HG02798 (cell line): ENCODE measurements at regions not wholly inside any gene's neighbourhood (a gene's known extent, or its start where the extent isn't known, plus 50 kb on each side); places are given as distances from the start of the nearest gene placed in this dataset.

Experiments used
- ATAC-seq: cut with Tn5 transposase; IDR thresholded peaks from one replicate; pipeline ENCODE4 v1.9.1; 2021; ENCODE audit warnings: mild to moderate bottlenecking; ENCODE audit not compliant: unreplicated experiment, poor library complexity

- ATAC-seq, result no peak
Measured at GRCh38 chr13:105272660-105273631, 1262.5 kb downstream of the EFNB2 start.

DNA sequence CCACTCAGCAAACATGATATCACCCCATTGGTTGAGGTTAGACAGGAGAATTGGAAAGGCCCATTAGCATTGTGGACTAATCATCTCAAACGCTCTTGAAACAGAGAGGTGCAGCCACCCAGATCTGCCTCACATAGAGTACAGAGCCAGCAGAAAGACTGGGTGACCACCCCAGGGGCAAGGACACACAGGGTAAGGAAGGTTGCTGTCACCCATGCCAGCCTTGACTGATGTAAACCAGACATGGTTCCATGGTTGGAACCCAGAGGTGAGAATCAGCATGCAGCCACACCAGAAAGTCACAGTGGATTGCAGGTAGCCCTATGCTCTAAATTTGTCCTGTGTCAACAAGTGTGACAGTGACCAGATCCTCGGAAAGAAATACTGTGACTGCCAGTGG is 1268.8 kb downstream of the EFNB2 start:
- no peak for ATAC-seq

GRCh38 chr13:105262579-105262978 is 1272.9 kb downstream of the EFNB2 start:
- ATAC-seq, result no peak

GRCh38 chr13:105259426-105259825 is 1276.0 kb downstream of the EFNB2 start:
- ATAC-seq, result no peak

GRCh38 chr13:105255472-105255871 is 1280.0 kb downstream of the EFNB2 start:
- no peak for ATAC-seq

DNA sequence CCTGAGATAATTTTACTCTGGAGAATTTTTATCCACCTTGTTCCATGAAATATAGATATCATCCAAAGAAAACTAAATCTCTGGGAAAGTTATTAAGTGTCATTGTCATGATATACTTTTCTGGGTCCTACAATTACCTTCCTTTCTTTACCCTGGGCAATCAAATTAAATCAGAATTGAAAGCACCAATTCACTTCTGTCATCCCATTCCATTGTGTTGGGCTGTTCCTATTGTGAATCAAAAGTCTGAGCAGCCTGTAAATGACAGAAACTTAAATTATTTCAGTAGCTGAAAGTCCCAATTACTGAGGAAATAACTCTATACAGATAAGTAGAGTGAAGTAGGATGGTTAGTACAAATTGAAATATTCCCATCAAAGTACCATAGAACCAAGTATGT is 1284.2 kb downstream of the EFNB2 start:
- ATAC-seq, result no peak

- ATAC-seq, result no peak
Measured at GRCh38 chr13:105247830-105248229, 1287.6 kb downstream of the EFNB2 start.

- no peak for ATAC-seq
Measured at GRCh38 chr13:105240371-105240770, 1295.1 kb downstream of the EFNB2 start.

GRCh38 chr13:105232439-105232838 is 1303.0 kb downstream of the EFNB2 start:
- ATAC-seq, result no peak

DNA sequence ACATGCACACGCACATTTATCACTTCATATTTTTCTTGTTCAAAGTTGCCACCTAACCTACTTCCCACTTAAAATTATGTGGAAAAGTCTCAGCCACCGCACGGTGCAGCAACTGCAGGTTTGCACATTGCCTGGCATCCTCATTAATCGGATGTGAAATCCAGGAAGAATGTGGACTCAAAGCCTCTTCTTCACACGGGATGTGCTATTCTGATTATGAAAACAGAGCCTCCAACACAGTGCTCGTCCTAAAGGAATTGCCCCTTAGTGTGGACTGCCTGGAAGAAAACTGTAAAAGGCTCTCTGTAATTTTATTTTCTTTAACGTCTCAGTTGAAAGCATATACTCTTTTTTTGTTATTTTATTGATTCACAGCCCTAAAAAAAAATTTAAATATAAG is 1303.5 kb downstream of the EFNB2 start:
- no peak for ATAC-seq

DNA sequence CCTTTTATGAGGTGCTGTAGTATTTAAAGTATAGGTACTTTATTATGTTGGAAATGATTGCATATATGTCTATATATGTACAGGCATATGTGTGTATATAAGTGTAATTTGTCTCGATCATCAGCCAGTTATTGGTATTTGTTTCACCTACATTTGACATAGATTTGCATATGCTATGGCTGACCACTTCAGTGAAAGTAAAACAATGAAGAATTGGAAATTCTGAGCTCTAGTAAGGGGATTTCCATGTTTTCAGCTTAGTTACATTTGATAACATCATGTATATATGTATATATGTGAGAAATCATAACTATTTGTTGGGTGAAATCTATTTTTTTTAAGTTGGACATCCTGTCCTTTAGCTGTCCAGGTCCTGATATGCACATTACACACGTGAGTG is 1303.9 kb downstream of the EFNB2 start:
- ATAC-seq, result no peak

DNA sequence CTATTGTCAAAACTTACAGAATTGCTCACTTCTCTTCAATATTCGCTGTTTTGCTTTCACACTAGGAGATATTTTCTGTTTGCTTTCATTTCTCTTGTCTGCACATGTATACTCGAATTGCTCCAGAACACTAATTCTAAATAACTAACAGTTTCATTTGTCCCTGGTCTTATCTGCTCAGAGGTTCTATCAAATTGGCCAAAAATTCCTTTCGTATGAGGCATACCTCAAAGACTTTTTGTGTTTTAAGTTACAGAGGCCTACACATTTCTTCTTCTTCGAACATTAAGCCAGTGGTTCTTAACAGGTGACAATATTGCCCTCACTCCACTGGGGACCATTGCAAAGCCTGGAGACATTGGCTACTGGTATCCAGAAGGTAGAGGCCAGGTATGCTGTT is 1314.6 kb downstream of the EFNB2 start:
- no peak for ATAC-seq

- no peak for ATAC-seq
Measured at GRCh38 chr13:105220063-105220462, 1315.4 kb downstream of the EFNB2 start.

- ATAC-seq, result no peak
Measured at GRCh38 chr13:105219651-105220050, 1315.8 kb downstream of the EFNB2 start.

DNA sequence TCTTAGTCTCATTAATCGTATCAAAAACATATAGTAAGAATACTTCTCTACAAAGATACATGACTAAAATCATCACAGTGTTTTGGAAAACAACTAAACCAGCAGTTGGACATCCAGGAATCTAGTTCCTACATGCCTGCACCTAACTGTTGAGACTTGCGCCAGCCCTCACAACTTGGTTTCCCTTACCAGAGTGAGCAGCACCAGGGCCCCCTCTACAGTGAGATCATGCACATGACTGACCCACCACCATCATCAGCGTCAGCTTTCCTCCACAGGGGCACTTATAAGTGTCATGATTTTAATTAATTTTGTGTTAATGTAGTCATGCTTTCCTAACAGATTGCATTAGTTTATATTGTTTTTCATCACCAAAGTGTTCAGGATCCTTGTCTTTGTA is 1322.0 kb downstream of the EFNB2 start:
- no peak for ATAC-seq

GRCh38 chr13:105207572-105208293 is 1327.7 kb downstream of the EFNB2 start:
- no peak for ATAC-seq

DNA sequence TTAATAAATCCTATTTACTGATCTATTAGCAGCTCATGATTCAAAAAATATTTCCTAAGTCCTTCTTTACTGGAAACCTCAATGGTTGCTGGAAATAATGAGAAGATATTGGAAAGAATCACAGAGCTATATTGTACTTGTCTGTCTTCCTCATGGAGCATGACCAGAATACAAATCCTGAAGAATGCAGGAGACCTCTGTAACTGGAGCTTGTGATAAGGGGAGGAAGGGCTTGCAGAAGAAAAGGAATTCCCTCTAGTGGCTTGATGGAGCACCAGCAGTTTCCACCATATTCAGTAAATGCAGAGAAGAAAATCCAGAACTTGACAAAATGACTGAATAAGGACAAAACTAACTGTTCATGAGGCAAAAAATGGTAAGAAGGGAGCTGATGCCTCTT is 1333.1 kb downstream of the EFNB2 start:
- peak; percentile 66 for ATAC-seq

DNA sequence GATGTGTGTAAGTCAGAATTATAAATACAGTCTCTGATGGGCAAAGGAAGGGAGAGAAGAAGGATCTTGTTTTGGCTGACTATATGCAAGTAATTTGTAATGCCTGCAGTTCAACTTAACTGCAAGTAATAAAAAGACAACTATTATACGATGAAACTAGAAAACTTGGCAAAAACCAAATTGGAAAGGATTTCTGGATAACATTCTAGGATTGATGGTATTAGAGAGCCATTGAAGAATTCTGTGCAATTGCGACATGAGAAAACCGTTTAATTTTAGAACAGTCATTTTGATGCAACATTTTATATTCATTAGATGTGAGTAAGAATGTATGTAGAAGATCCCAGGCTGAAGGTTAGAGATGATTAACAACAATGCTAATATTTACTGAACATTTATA is 1334.1 kb downstream of the EFNB2 start:
- no peak for ATAC-seq

DNA sequence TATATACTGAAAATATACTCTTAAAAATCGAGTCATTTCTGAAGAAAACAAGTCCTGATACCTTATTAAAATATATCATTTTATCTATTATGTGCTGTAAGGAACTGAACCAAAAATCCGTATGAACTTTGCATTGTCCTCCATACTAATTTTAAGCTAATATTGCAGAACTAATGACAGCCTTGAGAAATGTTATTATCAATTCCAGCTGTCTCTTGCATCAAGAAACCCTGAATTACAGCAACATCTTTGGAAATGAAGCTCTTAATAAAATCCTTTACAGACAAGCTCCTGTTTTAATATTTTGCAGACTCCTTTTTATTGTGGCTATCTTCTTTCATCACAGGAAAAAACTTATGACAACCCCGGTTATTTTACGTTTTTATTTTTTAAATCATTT is 1335.3 kb downstream of the EFNB2 start:
- ATAC-seq, result no peak

GRCh38 chr13:105196052-105196451 is 1339.4 kb downstream of the EFNB2 start:
- ATAC-seq, result no peak

- no peak for ATAC-seq
Measured at GRCh38 chr13:105193026-105193425, 1342.4 kb downstream of the EFNB2 start.
